ENCODE measurements at regions not wholly inside any gene's neighbourhood (a gene's known extent, or its start where the extent isn't known, plus 50 kb on each side); places are given as distances from the start of the nearest gene placed in this dataset.

GRCh38 chr4:110823251-110823650 is 200.4 kb upstream of the PITX2 start (continued):
- TF ChIP-seq POU5F1 (IDR thresholded peaks at IDR 0.05; ENCODE audit: low read depth, low read length) (no peak), RXRA (IDR thresholded peaks at IDR 0.05; ENCODE audit: insufficient read depth, low read depth, low read length) (no peak)
